ENCODE measurements at regions not wholly inside any gene's neighbourhood (a gene's known extent, or its start where the extent isn't known, plus 50 kb on each side); places are given as distances from the start of the nearest gene placed in this dataset.

- no peak for DNase-seq (ENCODE audit: low read depth in 2 of 2, low spot score in 1 of 2)
These were observed 112.7 kb upstream of the TNFAIP3 start for GRCh38 chr6:137754366-137754765.

- DNase-seq (ENCODE audit: low read depth in 2 of 2, low spot score in 1 of 2) = no peak
These were observed 112.2 kb upstream of the TNFAIP3 start for GRCh38 chr6:137754866-137755265.

- DNase-seq (ENCODE audit: low read depth in 2 of 2, low spot score in 1 of 2) = no peak
These were observed 111.8 kb upstream of the TNFAIP3 start for GRCh38 chr6:137755284-137755683.

GRCh38 chr6:137756788-137757187 is 110.3 kb upstream of the TNFAIP3 start:
- no peak for DNase-seq (ENCODE audit: low read depth in 2 of 2, low spot score in 1 of 2)

- DNase-seq (ENCODE audit: low read depth in 2 of 2, low spot score in 1 of 2) = no peak
These were observed 108.4 kb upstream of the TNFAIP3 start for GRCh38 chr6:137758661-137759060.

GRCh38 chr6:137759624-137760023 is 107.4 kb upstream of the TNFAIP3 start:
- no peak for DNase-seq (ENCODE audit: low read depth in 2 of 2, low spot score in 1 of 2)

GRCh38 chr6:137761072-137761471 is 106.0 kb upstream of the TNFAIP3 start:
- no peak for DNase-seq (ENCODE audit: low read depth in 2 of 2, low spot score in 1 of 2)

GRCh38 chr6:137761487-137761886 is 105.6 kb upstream of the TNFAIP3 start:
- no peak for DNase-seq (ENCODE audit: low read depth in 2 of 2, low spot score in 1 of 2)

- no peak for DNase-seq (ENCODE audit: low read depth in 2 of 2, low spot score in 1 of 2)
These were observed 104.6 kb upstream of the TNFAIP3 start for GRCh38 chr6:137762168-137763090.

- DNase-seq (ENCODE audit: low read depth in 2 of 2, low spot score in 1 of 2) = no peak
These were observed 103.6 kb upstream of the TNFAIP3 start for GRCh38 chr6:137763436-137763835.

- no peak for DNase-seq (ENCODE audit: low read depth in 2 of 2, low spot score in 1 of 2)
These were observed 103.2 kb upstream of the TNFAIP3 start for GRCh38 chr6:137763886-137764285.

- no peak for DNase-seq (ENCODE audit: low read depth in 2 of 2, low spot score in 1 of 2)
These were observed 102.6 kb upstream of the TNFAIP3 start for GRCh38 chr6:137764464-137764863.

GRCh38 chr6:137765059-137765458 is 102.0 kb upstream of the TNFAIP3 start:
- DNase-seq (ENCODE audit: low read depth in 2 of 2, low spot score in 1 of 2) = no peak

GRCh38 chr6:137766596-137767370 is 100.3 kb upstream of the TNFAIP3 start:
- DNase-seq (ENCODE audit: low read depth in 2 of 2, low spot score in 1 of 2) = no peak

GRCh38 chr6:137767465-137767864 is 99.6 kb upstream of the TNFAIP3 start:
- no peak for DNase-seq (ENCODE audit: low read depth in 2 of 2, low spot score in 1 of 2)

GRCh38 chr6:137767911-137768690 is 99.0 kb upstream of the TNFAIP3 start:
- DNase-seq (ENCODE audit: low read depth in 2 of 2, low spot score in 1 of 2) = no peak

- DNase-seq (ENCODE audit: low read depth in 2 of 2, low spot score in 1 of 2) = no peak
These were observed 98.1 kb upstream of the TNFAIP3 start for GRCh38 chr6:137768935-137769334.

GRCh38 chr6:137769797-137770362 is 97.2 kb upstream of the TNFAIP3 start:
- no peak for DNase-seq (ENCODE audit: low read depth in 2 of 2, low spot score in 1 of 2)

GRCh38 chr6:137772541-137773250 is 94.4 kb upstream of the TNFAIP3 start:
- DNase-seq (ENCODE audit: low read depth in 2 of 2, low spot score in 1 of 2) = no peak

GRCh38 chr6:137775227-137775626 is 91.8 kb upstream of the TNFAIP3 start:
- no peak for DNase-seq (ENCODE audit: low read depth in 2 of 2, low spot score in 1 of 2)
